Skin epidermis (tissue), 12 donors: ENCODE measurements at regions not wholly inside any gene's neighbourhood (a gene's known extent, or its start where the extent isn't known, plus 50 kb on each side); places are given as distances from the start of the nearest gene placed in this dataset.

Source experiments
- H3K27ac ChIP-seq, 21 experiments: fragments of 200-600 bp; sonication (generic) in 11 of 21; one replicate each; pipeline ENCODE4 v1.5.0; 2020; ENCODE audit warnings: mild to moderate bottlenecking in 3 of 21, inconsistent platforms in 2 of 21, moderate library complexity in 2 of 21
- H3K4me3 ChIP-seq, 7 experiments: fragments of 200-600 bp; sonication (generic) in 2 of 7; one replicate each; pipeline ENCODE4 v1.5.0; 2020; ENCODE audit warnings: inconsistent platforms in 2 of 7, mild to moderate bottlenecking in 2 of 7, moderate library complexity in 1 of 7

- H3K27ac ChIP-seq, result no peak overlapping the region
- H3K4me3 ChIP-seq, result no peak overlapping the region
These were observed 56.2 kb downstream of the TAF11L14 start for GRCh38 chr5:17690473-17690872.

DNA sequence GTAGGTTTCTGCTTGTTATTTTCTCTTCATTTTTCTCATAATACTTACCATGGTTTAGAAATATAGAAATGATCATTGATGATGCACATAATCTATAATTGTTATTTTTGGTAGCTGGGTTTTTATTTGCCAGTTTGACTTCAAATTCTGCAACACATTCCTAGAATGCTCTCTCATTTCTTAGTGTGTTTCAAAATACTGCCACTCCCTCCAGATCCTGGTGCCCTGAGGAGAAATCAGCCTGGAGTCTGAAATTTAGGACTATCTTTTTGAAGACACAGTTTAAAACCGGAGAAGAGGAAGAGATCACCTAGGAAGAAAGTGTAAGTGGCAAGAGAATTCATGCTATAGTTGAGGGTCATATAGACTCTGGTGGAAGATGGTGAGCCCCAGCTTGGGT is 57.5 kb downstream of the TAF11L14 start:
- H3K27ac ChIP-seq, result no peak overlapping the region
- no peak overlapping the region for H3K4me3 ChIP-seq

GRCh38 chr5:17694371-17694770 is 60.1 kb downstream of the TAF11L14 start:
- no peak overlapping the region for H3K27ac ChIP-seq
- no peak overlapping the region for H3K4me3 ChIP-seq

GRCh38 chr5:17694914-17695313 is 60.7 kb downstream of the TAF11L14 start:
- Histone ChIP-seq H3K4me3 (no peak overlapping the region), H3K27ac (no peak overlapping the region)

- Histone ChIP-seq H3K27ac (no peak overlapping the region), H3K4me3 (no peak overlapping the region)
These were observed 62.4 kb downstream of the TAF11L14 start for GRCh38 chr5:17696627-17697026.

DNA sequence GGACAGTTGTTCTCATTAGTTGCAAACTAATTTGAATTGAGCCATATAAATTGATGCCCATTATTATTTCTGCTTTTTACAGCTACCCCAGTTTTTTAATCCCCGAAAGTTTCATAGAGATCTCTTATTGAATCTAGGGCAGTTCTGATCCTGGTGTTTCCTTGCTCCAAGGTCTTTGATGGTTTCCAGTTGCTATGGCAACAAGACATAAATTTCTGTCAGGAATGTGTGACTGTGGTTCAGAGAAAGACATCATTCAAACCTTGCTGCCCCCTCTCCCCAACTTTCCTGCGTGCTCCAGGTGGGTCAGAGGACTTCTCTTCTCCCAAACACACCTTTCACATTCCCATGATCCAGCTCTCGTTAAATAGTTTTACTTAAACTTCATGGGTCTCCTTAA is 63.4 kb downstream of the TAF11L14 start:
- Histone ChIP-seq H3K27ac (no peak overlapping the region), H3K4me3 (no peak overlapping the region)

DNA sequence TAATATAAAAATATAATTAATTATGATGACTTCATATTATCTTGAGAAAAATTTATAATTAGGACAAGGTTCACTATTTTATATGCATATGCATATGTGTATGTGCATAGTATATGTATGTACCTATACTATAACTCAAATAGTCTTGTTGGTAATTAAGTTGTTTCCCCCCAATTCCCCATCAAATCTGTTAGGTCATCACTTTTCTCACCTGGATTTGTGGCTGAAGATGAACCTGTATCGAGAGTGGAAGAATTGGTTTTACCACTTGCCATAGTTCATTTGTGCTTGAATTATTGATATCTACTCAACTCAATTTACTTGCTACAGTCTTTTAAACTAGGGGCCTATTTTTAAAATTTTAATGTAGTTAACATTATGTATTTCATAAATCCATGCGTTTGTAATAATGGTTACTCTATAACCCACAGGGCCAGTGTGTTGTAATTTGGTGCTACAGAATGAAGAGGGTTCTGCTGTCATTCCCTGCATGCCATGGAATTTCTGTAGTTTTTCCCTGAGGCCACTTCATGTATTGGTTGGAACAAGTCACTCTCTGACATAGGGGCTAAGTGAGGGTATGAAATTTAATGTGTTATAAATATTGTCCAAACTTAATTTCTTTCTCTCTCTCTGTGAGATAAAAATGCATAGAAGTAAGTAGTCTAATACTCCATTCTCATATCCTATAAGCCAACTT is 74.9 kb downstream of the TAF11L14 start:
- Histone ChIP-seq H3K4me3 (no peak overlapping the region), H3K27ac (no peak overlapping the region)

DNA sequence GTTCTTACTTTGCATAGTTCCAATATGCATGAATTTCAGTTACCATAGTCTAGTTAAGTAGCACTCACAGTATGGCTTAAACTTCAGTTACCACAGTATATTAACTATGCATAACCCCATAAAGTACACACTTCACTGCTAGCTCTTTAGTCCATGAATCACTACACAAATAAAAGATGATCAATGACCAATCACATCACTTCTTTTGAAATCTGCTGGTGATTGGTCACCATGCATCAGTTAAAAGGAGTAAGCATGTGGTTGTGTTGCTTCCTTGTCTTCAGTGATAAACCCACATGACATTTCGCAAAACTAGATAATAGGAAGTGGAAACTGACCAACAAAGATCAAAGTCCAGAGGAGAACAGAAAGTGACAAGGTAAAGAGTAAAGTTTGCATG is 79.0 kb downstream of the TAF11L14 start:
- H3K4me3 ChIP-seq, result no peak overlapping the region
- no peak overlapping the region for H3K27ac ChIP-seq

DNA sequence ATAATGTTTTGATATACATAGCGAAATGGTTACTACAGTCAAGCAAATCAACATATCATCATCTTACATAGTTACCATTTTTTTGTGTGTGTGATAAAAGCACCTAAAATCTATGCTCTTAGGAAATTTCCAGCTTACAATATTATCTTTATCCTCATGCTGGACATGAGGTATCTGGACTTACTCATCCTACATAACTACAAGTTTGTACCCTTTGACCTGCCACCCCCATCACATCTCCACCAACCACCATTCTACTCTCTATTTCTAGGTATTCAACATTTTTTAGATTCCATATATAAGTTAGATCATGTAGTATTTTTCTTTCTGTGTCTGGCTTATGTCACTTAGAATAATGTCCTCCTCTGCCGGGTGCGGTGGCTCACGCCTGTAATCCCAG is 79.9 kb downstream of the TAF11L14 start:
- Histone ChIP-seq H3K4me3 (no peak overlapping the region), H3K27ac (no peak overlapping the region)

DNA sequence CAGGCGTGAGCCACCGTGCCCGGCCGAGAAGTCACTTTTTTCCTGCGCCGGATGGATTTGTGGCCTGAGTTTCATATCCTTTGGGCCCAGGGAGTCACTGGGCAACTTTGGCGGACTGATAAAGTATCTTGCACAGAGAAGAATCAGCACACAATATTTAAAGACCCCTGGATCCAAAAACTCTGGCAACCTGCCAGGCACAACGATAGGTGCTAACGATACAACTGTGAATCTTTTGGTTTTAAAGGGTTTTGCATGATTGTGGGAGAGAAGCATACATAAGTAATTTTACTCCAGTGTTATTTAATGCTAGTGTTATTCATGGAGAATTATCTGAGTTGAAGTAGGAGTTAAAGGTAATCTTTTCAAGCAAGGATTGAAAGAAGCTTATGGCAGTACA is 85.3 kb downstream of the TAF11L14 start:
- Histone ChIP-seq H3K4me3 (no peak overlapping the region), H3K27ac (no peak overlapping the region)

GRCh38 chr5:17720071-17720470 is 85.8 kb downstream of the TAF11L14 start:
- no peak overlapping the region for H3K27ac ChIP-seq

GRCh38 chr5:17723876-17724275 is 89.6 kb downstream of the TAF11L14 start:
- Histone ChIP-seq H3K27ac (no peak overlapping the region), H3K4me3 (no peak overlapping the region)

More at GRCh38 chr5:17720071-17720470, 85.8 kb downstream of the TAF11L14 start:
- no peak overlapping the region for H3K4me3 ChIP-seq

- Histone ChIP-seq H3K27ac (no peak overlapping the region), H3K4me3 (no peak overlapping the region)
These were observed 92.8 kb downstream of the TAF11L14 start for GRCh38 chr5:17727098-17727497.

DNA sequence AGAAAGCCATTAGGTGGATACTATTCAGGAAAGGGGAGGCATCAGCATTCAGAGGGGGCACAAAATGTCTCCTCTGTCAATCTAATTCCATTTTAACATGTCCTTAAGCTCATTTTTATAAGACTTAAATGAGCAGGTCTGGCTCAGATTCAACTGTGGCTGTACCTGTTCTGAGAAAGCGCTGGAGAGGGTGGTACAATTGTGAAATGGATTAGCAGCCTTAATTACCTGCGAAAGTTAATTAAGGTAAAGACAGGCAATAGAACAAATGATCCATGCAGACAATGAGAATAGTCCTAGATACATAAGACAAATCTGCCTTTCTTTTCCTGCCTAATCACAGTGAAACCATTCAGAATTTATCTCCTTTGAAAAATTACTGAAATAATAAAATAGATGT is 96.2 kb downstream of the TAF11L14 start:
- no peak overlapping the region for H3K4me3 ChIP-seq
- no peak overlapping the region for H3K27ac ChIP-seq

GRCh38 chr5:17732351-17732923 is 98.2 kb downstream of the TAF11L14 start:
- no peak overlapping the region for H3K4me3 ChIP-seq
- H3K27ac ChIP-seq, result no peak overlapping the region

- H3K27ac ChIP-seq, result no peak overlapping the region
- H3K4me3 ChIP-seq, result no peak overlapping the region
These were observed 99.8 kb downstream of the TAF11L14 start for GRCh38 chr5:17734011-17734410.

- no peak overlapping the region for H3K4me3 ChIP-seq
These were observed 101.5 kb downstream of the TAF11L14 start for GRCh38 chr5:17735761-17736160.

GRCh38 chr5:17737092-17737491 is 102.8 kb downstream of the TAF11L14 start:
- Histone ChIP-seq H3K27ac (no peak overlapping the region), H3K4me3 (no peak overlapping the region)

More at GRCh38 chr5:17735761-17736160, 101.5 kb downstream of the TAF11L14 start:
- no peak overlapping the region for H3K27ac ChIP-seq

GRCh38 chr5:17738446-17738845 is 104.2 kb downstream of the TAF11L14 start:
- no peak overlapping the region for H3K4me3 ChIP-seq
- H3K27ac ChIP-seq, result no peak overlapping the region

GRCh38 chr5:17743580-17744435 is 109.5 kb downstream of the TAF11L14 start:
- Histone ChIP-seq H3K4me3 (no peak overlapping the region), H3K27ac (peak overlapping the region in 5 of 21 experiments; percentile 12 to 65 (median 51))

- H3K27ac ChIP-seq, result no peak overlapping the region
- no peak overlapping the region for H3K4me3 ChIP-seq
These were observed 113.9 kb downstream of the TAF11L14 start for GRCh38 chr5:17748201-17748600.
